MCF 10A (cell line): ENCODE measurements at regions not wholly inside any gene's neighbourhood (a gene's known extent, or its start where the extent isn't known, plus 50 kb on each side); places are given as distances from the start of the nearest gene placed in this dataset.
A peak's percentile ranks its signal among the peaks of the same experiment; 100 is the strongest.
"Not testable (repeated sequence)": the region's sequence is repeated elsewhere in the genome, so short reads cannot be mapped to it uniquely, and the experiment has no call there.

Experiments used
- BruUV-seq: library from RNA; stranded (reverse); fragments of 400-500 nt; replicated peaks from 2 replicates; lab custom pipeline; 2021; lab: Mats Ljungman, UMichigan
- CTCF ChIA-PET: fragments of 300-600 bp; sonication (Branson Sonifier 250); formaldehyde crosslinking; extraction: SDS; loops from one replicate; lab custom pipeline; 2021; ENCODE audit warnings: antibody characterized with exemption, inconsistent platforms; lab: Yijun Ruan, JAX
- POLR2A ChIA-PET: fragments of 300-600, 350-650 bp; sonication (Branson Sonifier 250); formaldehyde crosslinking; extraction: SDS; loops from one replicate; lab custom pipeline; 2020; ENCODE audit warnings: antibody characterized with exemption, inconsistent platforms; lab: Yijun Ruan, JAX
- DNase-seq: peaks from one replicate; pipeline ENCODE4 v3.0.0-alpha.2; 2018; ENCODE audit not compliant: unreplicated experiment
- H3K27ac Mint-ChIP-seq: one replicate; pipeline ENCODE4 v1.8.0; 2022; ENCODE audit warnings: mild to moderate bottlenecking, low read depth, mixed read lengths; ENCODE audit not compliant: unreplicated experiment
- H3K27me3 Mint-ChIP-seq: one replicate; pipeline ENCODE4 v1.8.0; 2022; ENCODE audit warnings: mixed read lengths; ENCODE audit not compliant: insufficient read depth, unreplicated experiment
- H3K36me3 Mint-ChIP-seq: one replicate; pipeline ENCODE4 v1.8.0; 2022; ENCODE audit warnings: mild to moderate bottlenecking, moderate library complexity, mixed read lengths; ENCODE audit not compliant: insufficient read depth, unreplicated experiment
- H3K4me1 Mint-ChIP-seq: one replicate; pipeline ENCODE4 v1.8.0; 2022; ENCODE audit warnings: mixed read lengths; ENCODE audit not compliant: insufficient read depth, unreplicated experiment
- H3K4me3 Mint-ChIP-seq: one replicate; pipeline ENCODE4 v1.8.0; 2022; ENCODE audit warnings: mild to moderate bottlenecking, moderate library complexity, mixed read lengths; ENCODE audit not compliant: unreplicated experiment
- H3K9me3 Mint-ChIP-seq: one replicate; pipeline ENCODE4 v1.8.0; 2022; ENCODE audit warnings: mixed read lengths; ENCODE audit not compliant: unreplicated experiment
- intact Hi-C: fragments of 100-400 bp; cut with micrococcal nuclease; formaldehyde crosslinking; loops from 2 replicates; pipeline ENCODE4 v1.14.1; 2022
- TF ChIP-seq, protein P1 (sequence below): fragments of 200-600 bp; IDR thresholded peaks from one replicate; pipeline ENCODE4 v1.8.0; 2022; ENCODE audit warnings: antibody characterized with exemption, mild to moderate bottlenecking; ENCODE audit not compliant: unreplicated experiment

DNA sequence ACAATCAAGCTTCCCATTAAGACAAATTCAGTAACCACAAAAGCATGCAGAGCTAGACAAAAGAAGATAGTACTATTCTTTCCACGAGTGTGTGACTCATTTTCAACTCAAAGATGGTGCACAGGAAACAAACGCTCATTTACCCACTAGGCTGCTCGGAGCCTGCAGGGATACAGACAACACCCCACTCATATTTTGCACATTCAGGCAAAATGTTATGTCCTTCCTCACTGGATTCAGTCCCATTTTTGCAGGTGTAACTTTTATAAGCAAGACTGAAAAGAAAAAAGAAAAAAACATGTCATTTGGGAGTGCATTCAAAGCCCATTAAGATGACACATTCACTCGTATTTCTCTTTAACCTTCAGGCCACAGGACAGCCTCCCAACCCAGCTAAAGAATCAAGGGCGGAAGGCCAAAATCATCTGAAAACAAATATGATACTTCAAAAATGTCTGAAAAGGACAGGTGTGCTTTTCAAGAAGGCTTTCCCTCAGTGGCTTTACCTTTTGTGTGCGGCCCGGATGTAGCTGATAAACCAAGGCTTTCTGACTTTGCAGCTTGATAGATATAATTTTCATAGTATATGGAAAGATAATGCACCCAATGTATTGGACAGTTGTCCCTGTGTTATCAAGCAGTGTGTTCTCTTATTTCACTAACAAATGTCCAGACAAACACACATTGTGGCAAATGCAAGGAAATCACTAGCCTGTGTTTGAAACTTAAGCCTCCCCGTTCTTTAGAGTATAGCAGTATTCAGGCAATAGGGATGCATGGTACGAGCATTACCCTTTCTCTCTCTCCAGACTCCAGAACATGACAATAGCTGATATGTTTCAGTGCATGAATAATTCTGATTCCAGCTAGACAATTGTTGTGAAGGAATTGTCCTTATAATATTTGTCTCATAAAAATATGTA lies 147.8 kb upstream of the KRR1 start:
- ChIA-PET CTCF (interaction anchor here (0.6 to 1.2 kb wide), 3 partner anchors 9 to 127 kb away, joined by 3 read pairs; no protein-coding TSS in a partner anchor), POLR2A (interaction anchor here (0.6 to 3.1 kb wide), 15 partner anchors 8 to 374 kb away, joined by 3 to 21 read pairs (median 3); partner anchors contain the start of gene PHLDA1)
- Mint-ChIP-seq H3K27ac (no peak overlapping the region), H3K36me3 (no peaks in the 10 kb centered on the region), H3K4me3 (peak overlapping the region; percentile 35), H3K4me1 (peaks cover 26% of the 10 kb centered on the region), H3K27me3 (no peaks in the 10 kb centered on the region), H3K9me3 (no peaks in the 10 kb centered on the region)
- intact Hi-C loops: no loop called here
- TF ChIP-seq, protein P1, sequence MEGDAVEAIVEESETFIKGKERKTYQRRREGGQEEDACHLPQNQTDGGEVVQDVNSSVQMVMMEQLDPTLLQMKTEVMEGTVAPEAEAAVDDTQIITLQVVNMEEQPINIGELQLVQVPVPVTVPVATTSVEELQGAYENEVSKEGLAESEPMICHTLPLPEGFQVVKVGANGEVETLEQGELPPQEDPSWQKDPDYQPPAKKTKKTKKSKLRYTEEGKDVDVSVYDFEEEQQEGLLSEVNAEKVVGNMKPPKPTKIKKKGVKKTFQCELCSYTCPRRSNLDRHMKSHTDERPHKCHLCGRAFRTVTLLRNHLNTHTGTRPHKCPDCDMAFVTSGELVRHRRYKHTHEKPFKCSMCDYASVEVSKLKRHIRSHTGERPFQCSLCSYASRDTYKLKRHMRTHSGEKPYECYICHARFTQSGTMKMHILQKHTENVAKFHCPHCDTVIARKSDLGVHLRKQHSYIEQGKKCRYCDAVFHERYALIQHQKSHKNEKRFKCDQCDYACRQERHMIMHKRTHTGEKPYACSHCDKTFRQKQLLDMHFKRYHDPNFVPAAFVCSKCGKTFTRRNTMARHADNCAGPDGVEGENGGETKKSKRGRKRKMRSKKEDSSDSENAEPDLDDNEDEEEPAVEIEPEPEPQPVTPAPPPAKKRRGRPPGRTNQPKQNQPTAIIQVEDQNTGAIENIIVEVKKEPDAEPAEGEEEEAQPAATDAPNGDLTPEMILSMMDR: no peak
- peak; percentile 61 for DNase-seq
- TSS peak; percentile 54 for BruUV-seq

DNA sequence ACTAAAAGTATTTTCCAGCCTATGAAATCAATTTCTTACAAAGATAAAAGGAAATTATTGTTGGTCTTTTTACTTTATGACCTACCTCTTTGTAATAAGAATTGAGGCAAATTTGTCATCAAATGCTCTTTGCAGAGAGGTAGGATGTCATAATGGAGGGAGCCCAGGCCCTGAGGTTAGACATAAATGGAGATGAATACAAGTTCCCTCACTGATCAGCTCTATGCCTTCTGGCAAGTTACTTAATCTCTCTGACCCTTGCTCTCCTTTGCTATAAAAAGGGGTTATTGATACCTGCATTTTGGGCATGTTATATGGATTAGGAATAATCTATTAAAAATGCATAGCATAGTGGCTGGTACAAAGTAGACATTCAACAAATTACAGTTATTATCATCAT lies 146.9 kb upstream of the KRR1 start:
- CTCF ChIA-PET: interaction anchor here (0.6 to 1.4 kb wide), 3 partner anchors 34 to 374 kb away, joined by 3 to 6 read pairs (median 5); partner anchors contain the start of gene PHLDA1
- Mint-ChIP-seq H3K36me3 (no peaks in the 10 kb centered on the region), H3K27me3 (no peaks in the 10 kb centered on the region), H3K27ac (no peak overlapping the region), H3K9me3 (no peaks in the 10 kb centered on the region), H3K4me3 (no peak overlapping the region), H3K4me1 (peaks cover 26% of the 10 kb centered on the region)
- BruUV-seq: TSS peak; percentile 11
- TF ChIP-seq, protein P1: no peak
- POLR2A ChIA-PET: interaction anchor here (0.7 to 3.1 kb wide), 11 partner anchors 7 to 373 kb away, joined by 3 to 21 read pairs (median 3); partner anchors contain the start of gene PHLDA1
- intact Hi-C loops: no loop called here
- no peak for DNase-seq

DNA sequence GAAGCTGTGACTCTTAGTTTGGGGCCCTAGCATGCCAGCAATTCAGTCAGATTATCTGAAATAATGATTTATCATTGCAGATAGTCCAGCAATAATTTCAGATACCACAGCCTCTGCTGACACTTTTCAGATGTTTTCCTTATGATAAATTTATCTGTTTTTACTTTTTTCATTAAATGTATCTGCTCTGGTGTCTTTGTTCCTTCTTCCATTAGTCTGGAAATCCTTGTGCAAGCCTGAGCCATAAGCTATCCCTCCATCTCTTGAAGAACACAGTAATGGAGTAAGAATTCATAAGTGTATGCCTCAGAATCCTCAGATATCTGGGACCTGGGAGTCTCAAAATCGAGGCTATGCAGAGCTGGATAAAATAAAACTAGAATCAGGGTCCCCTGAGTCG lies 146.4 kb upstream of the KRR1 start:
- Mint-ChIP-seq H3K36me3 (no peaks in the 10 kb centered on the region), H3K4me1 (peaks cover 26% of the 10 kb centered on the region), H3K4me3 (no peak overlapping the region), H3K9me3 (peaks cover under 1% of the 10 kb centered on the region), H3K27ac (peak overlapping the region; percentile 85), H3K27me3 (no peaks in the 10 kb centered on the region)
- no TSS peak for BruUV-seq
- CTCF ChIA-PET: interaction anchor here (1.2 to 1.4 kb wide), 2 partner anchors 33 to 374 kb away, joined by 5 to 6 read pairs; partner anchors contain the start of gene PHLDA1
- no peak for DNase-seq
- POLR2A ChIA-PET: interaction anchor here (0.9 to 3.1 kb wide), 10 partner anchors 10 to 374 kb away, joined by 3 to 21 read pairs (median 4); partner anchors contain the start of gene PHLDA1
- intact Hi-C loops: loop anchor here (2.0 kb wide), 1 partner anchor 33 kb away; no protein-coding TSS in a partner anchor
- TF ChIP-seq, protein P1: no peak

DNA sequence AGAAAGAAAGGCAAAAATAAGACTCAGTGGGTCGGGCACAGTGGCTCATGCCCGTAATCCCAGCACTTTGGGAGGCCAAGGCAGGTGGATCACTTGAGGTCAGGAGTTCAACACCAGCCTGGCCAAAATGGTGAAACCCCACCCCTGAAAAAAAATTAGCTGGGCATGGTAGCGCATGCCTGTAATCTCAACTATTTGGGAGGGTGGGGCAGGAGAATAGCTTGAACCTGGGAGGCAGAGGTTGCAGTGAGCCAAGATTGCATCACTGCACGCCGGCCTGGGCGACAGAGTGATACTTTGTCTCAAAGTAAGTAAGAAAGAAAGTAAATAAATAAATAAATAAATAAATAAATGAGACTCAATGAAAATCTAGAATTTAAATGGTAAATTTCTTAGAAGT lies 145.9 kb upstream of the KRR1 start:
- H3K36me3 Mint-ChIP-seq, H3K4me3 Mint-ChIP-seq, H3K27me3 Mint-ChIP-seq, H3K9me3 Mint-ChIP-seq, BruUV-seq: not testable (repeated sequence)
- ChIA-PET POLR2A (interaction anchor here (0.9 to 3.1 kb wide), 7 partner anchors 9 to 374 kb away, joined by 3 to 21 read pairs (median 3); partner anchors contain the start of gene PHLDA1), CTCF (interaction anchor here (1.2 to 1.4 kb wide), 2 partner anchors 33 to 374 kb away, joined by 5 to 6 read pairs; partner anchors contain the start of gene PHLDA1)
- Mint-ChIP-seq H3K27ac (peak overlapping the region; percentile 85), H3K4me1 (peaks cover 26% of the 10 kb centered on the region)
- intact Hi-C loops: loop anchor here (2.0 kb wide), 1 partner anchor 33 kb away; no protein-coding TSS in a partner anchor
- peak; percentile 81 for DNase-seq
